ENCODE measurements at regions not wholly inside any gene's neighbourhood (a gene's known extent, or its start where the extent isn't known, plus 50 kb on each side); places are given as distances from the start of the nearest gene placed in this dataset.

DNA sequence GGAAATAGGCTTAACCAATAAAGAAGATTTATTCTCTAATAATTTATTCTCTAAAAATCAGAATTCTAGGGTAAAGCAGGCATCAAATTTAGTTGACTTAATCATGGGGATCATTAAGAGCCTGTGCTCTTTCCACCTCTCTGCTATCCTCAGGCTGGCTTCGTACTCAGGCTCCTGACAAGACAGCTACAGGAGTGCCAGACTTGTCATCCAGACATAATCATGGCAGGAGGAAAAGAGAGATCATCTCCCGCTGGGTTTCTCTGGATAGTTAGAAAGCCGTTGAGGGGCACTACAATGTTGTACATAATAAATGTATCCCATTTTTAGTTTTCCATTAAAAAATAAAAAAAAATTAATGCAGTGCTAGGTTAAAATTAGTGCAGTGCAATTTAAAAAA is 171.9 kb downstream of the SEC61B start:
- TF ChIP-seq CHD2 (IDR thresholded peaks at IDR 0.05; ENCODE audit: low read length, partially characterized antibody) (no peak), NRF1 (IDR thresholded peaks at IDR 0.05; ENCODE audit: low read depth, low read length) (no peak), MEF2A (IDR thresholded peaks at IDR 0.05; ENCODE audit: borderline replicate concordance, low read depth) (no peak), USF2 (IDR thresholded peaks at IDR 0.05; ENCODE audit: borderline replicate concordance, low read depth, low read length) (no peak), TCF12 (IDR thresholded peaks at IDR 0.05) (no peak), MXI1 (IDR thresholded peaks at IDR 0.05; ENCODE audit: low read depth, low read length) (no peak), TEAD4 (IDR thresholded peaks at IDR 0.05; ENCODE audit: borderline replicate concordance, insufficient read depth) (no peak), POLR2AphosphoS5 (IDR thresholded peaks at IDR 0.05; ENCODE audit: low read depth, low read length) (no peak), GATA2 (CRISPR knock-in tag; IDR thresholded peaks at IDR 0.05) (no peak), EZH2phosphoT487 (IDR thresholded peaks at IDR 0.05; ENCODE audit: borderline replicate concordance, low read depth) (no peak), RFX5 (IDR thresholded peaks at IDR 0.05; ENCODE audit: low read length) (no peak), PBX3 (IDR thresholded peaks at IDR 0.05) (no peak), RCOR1 (IDR thresholded peaks at IDR 0.05; ENCODE audit: low read length) (no peak), FOXJ3 (CRISPR knock-in tag; IDR thresholded peaks at IDR 0.05) (no peak), YY1 (IDR thresholded peaks at IDR 0.05; ENCODE audit: low read depth) (no peak), ELF1 (IDR thresholded peaks at IDR 0.05) (no peak), REST (IDR thresholded peaks at IDR 0.05; ENCODE audit: low read depth, low read length) (no peak)
- TF ChIP-seq, protein P1, sequence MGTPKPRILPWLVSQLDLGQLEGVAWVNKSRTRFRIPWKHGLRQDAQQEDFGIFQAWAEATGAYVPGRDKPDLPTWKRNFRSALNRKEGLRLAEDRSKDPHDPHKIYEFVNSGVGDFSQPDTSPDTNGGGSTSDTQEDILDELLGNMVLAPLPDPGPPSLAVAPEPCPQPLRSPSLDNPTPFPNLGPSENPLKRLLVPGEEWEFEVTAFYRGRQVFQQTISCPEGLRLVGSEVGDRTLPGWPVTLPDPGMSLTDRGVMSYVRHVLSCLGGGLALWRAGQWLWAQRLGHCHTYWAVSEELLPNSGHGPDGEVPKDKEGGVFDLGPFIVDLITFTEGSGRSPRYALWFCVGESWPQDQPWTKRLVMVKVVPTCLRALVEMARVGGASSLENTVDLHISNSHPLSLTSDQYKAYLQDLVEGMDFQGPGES (IDR thresholded peaks at IDR 0.05; ENCODE audit: low read depth, low read length): no peak
- TF ChIP-seq, protein P2, sequence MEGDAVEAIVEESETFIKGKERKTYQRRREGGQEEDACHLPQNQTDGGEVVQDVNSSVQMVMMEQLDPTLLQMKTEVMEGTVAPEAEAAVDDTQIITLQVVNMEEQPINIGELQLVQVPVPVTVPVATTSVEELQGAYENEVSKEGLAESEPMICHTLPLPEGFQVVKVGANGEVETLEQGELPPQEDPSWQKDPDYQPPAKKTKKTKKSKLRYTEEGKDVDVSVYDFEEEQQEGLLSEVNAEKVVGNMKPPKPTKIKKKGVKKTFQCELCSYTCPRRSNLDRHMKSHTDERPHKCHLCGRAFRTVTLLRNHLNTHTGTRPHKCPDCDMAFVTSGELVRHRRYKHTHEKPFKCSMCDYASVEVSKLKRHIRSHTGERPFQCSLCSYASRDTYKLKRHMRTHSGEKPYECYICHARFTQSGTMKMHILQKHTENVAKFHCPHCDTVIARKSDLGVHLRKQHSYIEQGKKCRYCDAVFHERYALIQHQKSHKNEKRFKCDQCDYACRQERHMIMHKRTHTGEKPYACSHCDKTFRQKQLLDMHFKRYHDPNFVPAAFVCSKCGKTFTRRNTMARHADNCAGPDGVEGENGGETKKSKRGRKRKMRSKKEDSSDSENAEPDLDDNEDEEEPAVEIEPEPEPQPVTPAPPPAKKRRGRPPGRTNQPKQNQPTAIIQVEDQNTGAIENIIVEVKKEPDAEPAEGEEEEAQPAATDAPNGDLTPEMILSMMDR (IDR thresholded peaks at IDR 0.05): no peak
- CTCF ChIA-PET: no interaction called here

More for the DNA sequence above, 171.9 kb downstream of the SEC61B start:
- POLR2A ChIA-PET: no interaction called here
- no peak overlapping the region for H3K4me3 ChIP-seq (ENCODE audit: low read depth in 2 of 2, low read length in 1 of 2)
- peaks cover 0 to 9% of the 10 kb centered on the region in 2 experiments; a peak in 1 of 4 replicates for H3K4me1 ChIP-seq (ENCODE audit: control insufficient read depth in 1 of 2, insufficient read depth in 2 of 2, low read depth in 1 of 2, low read length in 1 of 2)
- H3K36me3 ChIP-seq (replicated peaks in 1 of 2; ENCODE audit: control insufficient read depth in 1 of 2, insufficient read depth in 2 of 2, low read length in 1 of 2): no peaks in the 10 kb centered on the region
- H3F3A ChIP-seq (replicated peaks; ENCODE audit: insufficient read depth): no peaks in the 10 kb centered on the region
- no peak overlapping the region for H3K27ac ChIP-seq (ENCODE audit: low read depth in 2 of 2, low read length in 1 of 2)
- no peaks in the 10 kb centered on the region for H4K20me1 ChIP-seq (ENCODE audit: insufficient read depth)
- no peak overlapping the region for H3K9ac ChIP-seq
- no peaks in the 10 kb centered on the region for H3K27me3 ChIP-seq (ENCODE audit: insufficient read depth)
- H3K9me3 ChIP-seq: no peaks in the 10 kb centered on the region
- no peaks in the 10 kb centered on the region for H3K79me2 ChIP-seq (ENCODE audit: insufficient read depth)
- WGBS (ENCODE audit: low lambda C conversion rate): 55% methylated on average over 3 of the region's 3 CpGs
- no peak overlapping the region for H2AFZ ChIP-seq (ENCODE audit: low read depth)
- H3K4me2 ChIP-seq: no peak overlapping the region
- DNase-seq: no peak
- H3K9me2 ChIP-seq: no peaks in the 10 kb centered on the region
